ENCODE measurements at regions not wholly inside any gene's neighbourhood (a gene's known extent, or its start where the extent isn't known, plus 50 kb on each side); places are given as distances from the start of the nearest gene placed in this dataset.

DNA sequence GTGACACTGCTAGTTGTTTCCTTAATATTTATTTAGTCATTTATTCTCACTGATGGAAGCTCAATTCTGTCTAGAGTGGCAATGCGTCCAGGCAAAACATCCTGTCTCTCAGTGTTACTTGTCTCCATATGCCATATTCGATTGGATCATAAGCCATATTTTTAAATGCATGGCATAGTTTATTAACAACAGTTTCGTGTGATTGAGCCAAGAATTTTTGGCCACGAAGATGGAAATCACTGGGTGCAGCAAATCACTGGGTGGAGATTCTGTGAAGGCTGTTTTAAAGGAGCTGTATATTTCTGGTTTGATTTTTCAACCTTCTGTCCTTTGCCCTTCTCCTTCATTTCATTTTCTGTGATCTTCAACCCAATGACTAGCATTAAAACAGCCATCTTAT, 205.2 kb downstream of the JRKL start:
- H3K27me3 ChIP-seq: no peaks in the 10 kb centered on the region
- H3K9me3 ChIP-seq: no peaks in the 10 kb centered on the region
- H3K4me1 ChIP-seq: no peaks in the 10 kb centered on the region
- TF ChIP-seq, protein P1, sequence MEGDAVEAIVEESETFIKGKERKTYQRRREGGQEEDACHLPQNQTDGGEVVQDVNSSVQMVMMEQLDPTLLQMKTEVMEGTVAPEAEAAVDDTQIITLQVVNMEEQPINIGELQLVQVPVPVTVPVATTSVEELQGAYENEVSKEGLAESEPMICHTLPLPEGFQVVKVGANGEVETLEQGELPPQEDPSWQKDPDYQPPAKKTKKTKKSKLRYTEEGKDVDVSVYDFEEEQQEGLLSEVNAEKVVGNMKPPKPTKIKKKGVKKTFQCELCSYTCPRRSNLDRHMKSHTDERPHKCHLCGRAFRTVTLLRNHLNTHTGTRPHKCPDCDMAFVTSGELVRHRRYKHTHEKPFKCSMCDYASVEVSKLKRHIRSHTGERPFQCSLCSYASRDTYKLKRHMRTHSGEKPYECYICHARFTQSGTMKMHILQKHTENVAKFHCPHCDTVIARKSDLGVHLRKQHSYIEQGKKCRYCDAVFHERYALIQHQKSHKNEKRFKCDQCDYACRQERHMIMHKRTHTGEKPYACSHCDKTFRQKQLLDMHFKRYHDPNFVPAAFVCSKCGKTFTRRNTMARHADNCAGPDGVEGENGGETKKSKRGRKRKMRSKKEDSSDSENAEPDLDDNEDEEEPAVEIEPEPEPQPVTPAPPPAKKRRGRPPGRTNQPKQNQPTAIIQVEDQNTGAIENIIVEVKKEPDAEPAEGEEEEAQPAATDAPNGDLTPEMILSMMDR (IDR thresholded peaks at IDR 0.05): no peak
- TF ChIP-seq POLR2A (IDR thresholded peaks at IDR 0.05): no peak
- DNase-seq: no peak
- no peaks in the 10 kb centered on the region for H3K36me3 ChIP-seq
- H3K4me3 ChIP-seq: no peak overlapping the region
- no peak overlapping the region for H3K27ac ChIP-seq

DNA sequence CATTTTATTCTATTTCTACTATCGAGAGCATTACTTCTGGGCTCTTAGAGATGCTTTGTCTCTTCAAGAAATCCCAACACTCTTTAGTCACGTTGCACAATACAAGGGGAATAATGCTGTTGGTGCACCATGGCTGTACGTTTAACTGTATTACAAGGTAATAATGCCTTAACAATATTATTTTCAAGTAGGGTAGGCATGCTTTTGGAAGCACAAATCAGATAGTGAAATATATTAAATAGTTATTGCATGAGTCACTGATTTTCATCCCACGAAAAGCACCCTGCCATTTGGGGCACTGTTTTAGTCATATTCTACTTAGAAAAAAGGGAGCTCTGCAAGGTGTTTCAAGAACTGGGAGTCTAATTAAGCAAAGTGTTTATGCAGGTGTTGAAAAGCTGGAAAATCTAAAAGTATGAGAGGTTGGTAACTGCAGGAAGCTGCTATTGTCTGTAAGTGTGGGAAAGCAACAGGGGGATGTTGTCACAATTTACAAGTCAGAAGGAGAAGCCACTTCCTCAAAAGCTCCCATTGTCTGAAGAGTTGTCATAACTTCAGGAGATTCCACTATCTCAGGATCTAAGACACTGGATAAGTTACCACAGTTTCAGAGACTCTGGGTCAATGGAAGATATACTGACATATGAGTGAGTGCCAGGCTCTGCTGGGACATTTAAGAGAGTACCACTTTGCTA, 218.2 kb downstream of the JRKL start:
- Histone ChIP-seq H3K4me1 (no peaks in the 10 kb centered on the region), H3K9me3 (no peaks in the 10 kb centered on the region), H3K36me3 (no peaks in the 10 kb centered on the region), H3K27me3 (no peaks in the 10 kb centered on the region), H3K27ac (no peak overlapping the region), H3K4me3 (no peak overlapping the region)
- TF ChIP-seq POLR2A (IDR thresholded peaks at IDR 0.05): no peak
- TF ChIP-seq, protein P1 (IDR thresholded peaks at IDR 0.05): no peak
- DNase-seq: no peak

DNA sequence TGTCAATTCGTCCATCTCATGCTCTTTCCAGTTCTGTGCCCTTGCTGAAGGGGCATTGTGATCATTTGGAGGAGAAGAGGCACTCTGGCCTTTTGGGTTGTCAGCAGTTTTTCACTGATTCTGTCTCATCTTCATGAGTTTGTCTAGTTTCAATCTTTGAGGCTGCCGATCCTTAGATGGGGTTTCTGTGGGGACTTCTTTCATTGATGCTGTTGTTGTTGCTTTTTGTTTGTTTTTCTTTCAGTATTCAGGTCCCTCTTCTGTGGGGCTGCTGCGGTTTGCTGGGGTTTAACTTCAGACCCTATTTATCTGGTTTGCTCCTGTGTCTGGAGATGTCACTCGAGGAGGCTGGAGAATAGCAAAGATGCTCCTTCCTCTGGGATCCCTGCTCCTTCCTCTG, 224.3 kb downstream of the JRKL start:
- no peaks in the 10 kb centered on the region for H3K36me3 ChIP-seq
- DNase-seq: no peak
- no peaks in the 10 kb centered on the region for H3K9me3 ChIP-seq
- no peaks in the 10 kb centered on the region for H3K27me3 ChIP-seq
- H3K4me3 ChIP-seq: no peak overlapping the region
- H3K27ac ChIP-seq: no peak overlapping the region
- no peaks in the 10 kb centered on the region for H3K4me1 ChIP-seq
- TF ChIP-seq, protein P1 (IDR thresholded peaks at IDR 0.05): no peak
- no peak for TF ChIP-seq POLR2A (IDR thresholded peaks at IDR 0.05)

DNA sequence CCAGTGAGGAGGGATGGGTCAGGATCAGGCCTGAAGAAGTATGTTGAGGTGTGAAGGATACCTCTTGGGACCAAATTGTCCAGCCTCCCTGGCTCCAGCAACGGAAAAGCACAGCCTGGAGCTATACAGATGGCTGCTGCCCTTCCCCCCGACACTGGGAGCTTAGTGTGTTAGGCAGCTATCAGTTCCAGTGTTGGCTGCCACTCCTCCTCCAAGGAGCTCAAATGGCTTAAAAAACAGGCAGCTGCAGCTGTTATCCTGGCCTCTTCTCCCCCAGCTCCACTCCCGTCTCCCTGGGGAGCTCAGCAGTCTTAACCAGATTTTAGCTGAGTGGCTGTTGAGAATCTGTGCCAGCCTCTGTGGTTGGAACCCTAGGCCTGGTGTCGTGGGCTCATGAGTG, 225.0 kb downstream of the JRKL start:
- TF ChIP-seq, protein P1 (IDR thresholded peaks at IDR 0.05): no peak
- no peak for TF ChIP-seq POLR2A (IDR thresholded peaks at IDR 0.05)
- no peaks in the 10 kb centered on the region for H3K27me3 ChIP-seq
- DNase-seq: no peak
- H3K27ac ChIP-seq: no peak overlapping the region
- H3K4me3 ChIP-seq: no peak overlapping the region
- no peaks in the 10 kb centered on the region for H3K4me1 ChIP-seq
- H3K36me3 ChIP-seq: no peaks in the 10 kb centered on the region
- no peaks in the 10 kb centered on the region for H3K9me3 ChIP-seq

DNA sequence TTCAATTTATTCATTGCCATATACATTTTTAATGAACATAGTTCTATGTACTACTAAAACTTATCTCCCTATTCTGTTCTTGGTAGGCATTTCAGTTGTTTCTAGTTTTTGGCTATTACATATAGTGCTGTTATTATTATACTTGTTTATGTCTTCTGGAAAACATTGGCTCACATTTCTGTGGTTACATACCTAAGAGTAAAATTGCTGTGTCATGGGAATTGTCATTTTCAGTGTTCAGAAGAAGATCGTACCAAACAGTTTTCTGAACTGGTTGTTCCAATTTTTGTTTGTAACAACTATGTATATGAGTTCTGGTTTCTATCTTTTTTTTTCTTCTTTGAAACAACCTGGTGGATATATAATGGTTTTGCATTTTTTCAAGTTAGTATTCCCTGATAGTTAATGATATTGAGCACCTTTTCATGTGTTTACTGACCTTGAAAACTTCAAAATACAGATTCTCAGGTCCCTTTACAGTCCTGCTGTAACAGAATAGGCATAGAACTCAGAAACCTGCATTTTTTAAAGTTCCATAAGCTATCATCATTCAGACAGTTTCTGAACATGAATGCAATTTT, 230.7 kb downstream of the JRKL start:
- Histone ChIP-seq H3K27me3 (no peaks in the 10 kb centered on the region), H3K4me1 (no peaks in the 10 kb centered on the region), H3K9me3 (no peaks in the 10 kb centered on the region), H3K36me3 (no peaks in the 10 kb centered on the region), H3K27ac (no peak overlapping the region), H3K4me3 (no peak overlapping the region)
- DNase-seq: no peak
- TF ChIP-seq, protein P1 (IDR thresholded peaks at IDR 0.05): no peak

All from Peyer's patch (tissue), 4 donors.